Endodermal cell (in vitro differentiated cells): ENCODE measurements at regions not wholly inside any gene's neighbourhood (a gene's known extent, or its start where the extent isn't known, plus 50 kb on each side); places are given as distances from the start of the nearest gene placed in this dataset.

Experiments used
- DNase-seq: peaks from one replicate; pipeline ENCODE4 v3.0.0-alpha.2; 2017
- H3K27ac ChIP-seq: 2 replicates; pipeline ENCODE4 v1.5.1; 2013; ENCODE audit warnings: mild to moderate bottlenecking, low read depth, low read length, moderate library complexity
- H3K27me3 ChIP-seq: 2 replicates; pipeline ENCODE4 v1.6.1; 2013; ENCODE audit warnings: mild to moderate bottlenecking, low read length, moderate library complexity; ENCODE audit not compliant: insufficient read depth, control insufficient read depth, poor library complexity, severe bottlenecking
- H3K36me3 ChIP-seq: 2 replicates; pipeline ENCODE4 v1.7.0; 2013; ENCODE audit warnings: mild to moderate bottlenecking, low read length, moderate library complexity; ENCODE audit not compliant: control insufficient read depth, insufficient read depth
- H3K4me1 ChIP-seq: one replicate; pipeline ENCODE4 v1.7.0; 2013; ENCODE audit warnings: low read length; ENCODE audit not compliant: control insufficient read depth, insufficient read depth
- H3K4me3 ChIP-seq: 2 replicates; pipeline ENCODE4 v1.5.1; 2013; ENCODE audit warnings: mild to moderate bottlenecking, low read length, moderate library complexity
- H3K9ac ChIP-seq: 2 replicates; pipeline ENCODE4 v1.6.1; 2013; ENCODE audit warnings: mild to moderate bottlenecking, low read length, moderate library complexity; ENCODE audit not compliant: poor library complexity, severe bottlenecking; ENCODE audit errors: extremely low read depth
- H3K9me3 ChIP-seq: 2 replicates; pipeline ENCODE4 v1.6.1; 2013; ENCODE audit warnings: mild to moderate bottlenecking, low read length, moderate library complexity; ENCODE audit not compliant: control insufficient read depth
- H3K27ac Mint-ChIP-seq: 2 replicates; pipeline ENCODE4 v1.8.0; 2020; ENCODE audit warnings: mixed read lengths
- H3K27me3 Mint-ChIP-seq: 2 replicates; pipeline ENCODE4 v1.8.0; 2021; ENCODE audit warnings: mild to moderate bottlenecking, mixed read lengths; ENCODE audit not compliant: insufficient read depth
- H3K36me3 Mint-ChIP-seq: 2 replicates; pipeline ENCODE4 v1.8.0; 2020; ENCODE audit warnings: low read depth, mixed read lengths
- H3K4me1 Mint-ChIP-seq: 2 replicates; pipeline ENCODE4 v1.8.0; 2020; ENCODE audit warnings: mixed read lengths
- H3K4me3 Mint-ChIP-seq: 2 replicates; pipeline ENCODE4 v1.8.0; 2020; ENCODE audit warnings: mild to moderate bottlenecking, moderate library complexity, mixed read lengths
- H3K9me3 Mint-ChIP-seq: 2 replicates; pipeline ENCODE4 v1.8.0; 2020; ENCODE audit warnings: mild to moderate bottlenecking, mixed read lengths
- WGBS, 2 experiments: methylation state at CpG; one replicate each; pipeline versions ENCODE4 v1.1.5 to v1.1.7; 2013; ENCODE audit warnings: missing lambda C conversion rate in 2 of 2, mixed read lengths in 1 of 2; ENCODE audit not compliant: insufficient coverage in 1 of 2, insufficient read length in 1 of 2; 5-methylcytosine and 5-hydroxymethylcytosine counted together
- TF ChIP-seq, protein P1 (sequence below): fragments of 200-600 bp; sonication (generic); conservative IDR thresholded peaks from 2 replicates; pipeline ENCODE4 v1.5.0; 2021; ENCODE audit warnings: antibody characterized with exemption, mild to moderate bottlenecking

DNA sequence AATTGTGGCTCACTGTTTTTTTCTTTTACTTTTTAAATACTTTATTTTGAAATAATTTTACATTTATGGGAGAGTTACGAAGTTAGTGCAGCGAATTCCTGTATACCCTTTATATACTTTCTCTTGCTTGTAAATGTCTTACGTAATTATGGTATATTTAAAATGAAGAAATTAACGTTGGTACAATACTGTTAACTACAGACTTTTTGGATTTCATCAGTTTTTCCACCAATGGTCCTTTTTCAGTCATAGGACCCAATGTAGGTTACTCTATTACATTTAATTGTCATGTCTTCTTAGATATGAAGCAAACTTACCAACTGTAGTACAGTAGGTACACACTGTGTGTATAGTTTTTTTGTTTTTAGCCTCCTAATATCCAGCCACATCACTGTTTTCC, 76.3 kb downstream of the BOLA3 start:
- Histone ChIP-seq H3K9ac (no peak overlapping the region), H3K36me3 (peaks cover 31% of the 10 kb centered on the region), H3K4me3 (no peak overlapping the region), H3K9me3 (no peaks in the 10 kb centered on the region), H3K4me1 (no peaks in the 10 kb centered on the region), H3K27ac (no peak overlapping the region), H3K27me3 (no peaks in the 10 kb centered on the region)
- H3K4me3 Mint-ChIP-seq: no peak overlapping the region
- DNase-seq: no peak
- WGBS, 2 experiments: no CpG with 5 or more reads among the region's 4 CpGs
- peaks cover 26% of the 10 kb centered on the region for H3K36me3 Mint-ChIP-seq
- no peaks in the 10 kb centered on the region for H3K27me3 Mint-ChIP-seq
- no peak overlapping the region for H3K27ac Mint-ChIP-seq
- TF ChIP-seq, protein P1, sequence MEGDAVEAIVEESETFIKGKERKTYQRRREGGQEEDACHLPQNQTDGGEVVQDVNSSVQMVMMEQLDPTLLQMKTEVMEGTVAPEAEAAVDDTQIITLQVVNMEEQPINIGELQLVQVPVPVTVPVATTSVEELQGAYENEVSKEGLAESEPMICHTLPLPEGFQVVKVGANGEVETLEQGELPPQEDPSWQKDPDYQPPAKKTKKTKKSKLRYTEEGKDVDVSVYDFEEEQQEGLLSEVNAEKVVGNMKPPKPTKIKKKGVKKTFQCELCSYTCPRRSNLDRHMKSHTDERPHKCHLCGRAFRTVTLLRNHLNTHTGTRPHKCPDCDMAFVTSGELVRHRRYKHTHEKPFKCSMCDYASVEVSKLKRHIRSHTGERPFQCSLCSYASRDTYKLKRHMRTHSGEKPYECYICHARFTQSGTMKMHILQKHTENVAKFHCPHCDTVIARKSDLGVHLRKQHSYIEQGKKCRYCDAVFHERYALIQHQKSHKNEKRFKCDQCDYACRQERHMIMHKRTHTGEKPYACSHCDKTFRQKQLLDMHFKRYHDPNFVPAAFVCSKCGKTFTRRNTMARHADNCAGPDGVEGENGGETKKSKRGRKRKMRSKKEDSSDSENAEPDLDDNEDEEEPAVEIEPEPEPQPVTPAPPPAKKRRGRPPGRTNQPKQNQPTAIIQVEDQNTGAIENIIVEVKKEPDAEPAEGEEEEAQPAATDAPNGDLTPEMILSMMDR: no peak
- H3K9me3 Mint-ChIP-seq: no peaks in the 10 kb centered on the region
- H3K4me1 Mint-ChIP-seq: peaks cover 8% of the 10 kb centered on the region

DNA sequence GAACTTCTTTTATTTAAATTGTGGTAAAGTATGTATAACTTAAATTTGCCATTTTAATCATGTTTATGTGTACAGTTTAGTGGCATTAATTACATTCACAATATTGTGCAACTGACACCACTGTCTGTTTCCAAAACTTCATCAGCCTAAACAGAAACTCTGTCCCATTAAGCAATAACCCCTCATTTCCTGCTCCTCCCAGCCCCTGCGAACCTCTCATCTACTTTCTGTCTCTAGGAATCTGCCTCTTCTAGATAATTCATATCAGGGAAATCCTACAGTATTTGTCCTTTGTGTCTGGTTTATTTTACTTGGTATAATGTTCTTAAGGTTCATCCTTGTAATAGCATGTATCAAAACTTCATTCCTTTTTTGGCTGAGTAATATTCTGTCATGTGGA, 75.1 kb downstream of the BOLA3 start:
- H3K27ac ChIP-seq: no peak overlapping the region

DNA sequence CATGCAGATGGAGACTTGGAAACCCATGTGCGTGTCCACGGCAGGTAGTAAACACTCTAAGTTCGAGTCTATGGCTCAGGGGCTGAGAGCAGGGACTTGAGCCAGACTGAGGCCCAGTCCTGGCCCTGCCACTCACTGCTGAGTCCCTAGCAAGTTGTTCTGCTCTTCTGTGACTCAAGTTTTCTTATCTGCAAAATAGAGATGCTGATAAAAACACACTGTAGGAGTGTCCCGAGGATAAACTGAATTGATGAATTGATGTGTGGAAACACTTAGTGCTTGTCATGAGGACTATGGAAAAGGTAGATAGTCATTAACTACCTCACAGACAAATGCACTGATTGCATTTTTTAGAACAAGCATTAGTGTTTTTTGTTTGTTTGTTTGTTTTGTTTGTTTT, 73.2 kb downstream of the BOLA3 start:
- peaks cover 25% of the 10 kb centered on the region for H3K36me3 ChIP-seq
- 95 to 100% methylated on average over 1 to 4 of the region's 4 CpGs for WGBS, 2 experiments
- Mint-ChIP-seq H3K36me3 (peaks cover 19% of the 10 kb centered on the region), H3K4me1 (peaks cover 13% of the 10 kb centered on the region), H3K27me3 (no peaks in the 10 kb centered on the region), H3K9me3 (no peaks in the 10 kb centered on the region), H3K4me3 (no peak overlapping the region), H3K27ac (no peak overlapping the region)
- H3K4me3 ChIP-seq: no peak overlapping the region
- TF ChIP-seq, protein P1: no peak
- H3K9ac ChIP-seq: no peak overlapping the region
- no peak for DNase-seq
- no peaks in the 10 kb centered on the region for H3K4me1 ChIP-seq
- no peaks in the 10 kb centered on the region for H3K27me3 ChIP-seq
- H3K27ac ChIP-seq: no peak overlapping the region
- H3K9me3 ChIP-seq: no peaks in the 10 kb centered on the region

More for the DNA sequence above, 75.1 kb downstream of the BOLA3 start:
- H3K9ac ChIP-seq: no peak overlapping the region
- no peak overlapping the region for H3K4me3 ChIP-seq
- H3K27ac Mint-ChIP-seq: no peak overlapping the region
- H3K36me3 ChIP-seq: peaks cover 31% of the 10 kb centered on the region
- no peak for DNase-seq
- TF ChIP-seq, protein P1: no peak
- WGBS, 2 experiments: 100% methylated on average over 1 of the region's 1 CpG
- H3K27me3 ChIP-seq: no peaks in the 10 kb centered on the region
- no peaks in the 10 kb centered on the region for H3K9me3 ChIP-seq
- H3K9me3 Mint-ChIP-seq: no peaks in the 10 kb centered on the region
- no peak overlapping the region for H3K4me3 Mint-ChIP-seq
- no peaks in the 10 kb centered on the region for H3K4me1 ChIP-seq
- H3K36me3 Mint-ChIP-seq: peaks cover 24% of the 10 kb centered on the region
- H3K27me3 Mint-ChIP-seq: no peaks in the 10 kb centered on the region
- peaks cover 10% of the 10 kb centered on the region for H3K4me1 Mint-ChIP-seq
